Suprapubic skin (tissue), 4 donors: ENCODE measurements at regions not wholly inside any gene's neighbourhood (a gene's known extent, or its start where the extent isn't known, plus 50 kb on each side); places are given as distances from the start of the nearest gene placed in this dataset.

ENCODE experiments used
- DNase-seq, 2 donors: peaks; one replicate each; pipeline ENCODE4 v3.0.0-alpha.2; 2019; ENCODE audit warnings: low spot score in 2 of 2
- H3K27ac ChIP-seq: fragments of 200-600 bp; sonication (generic); one replicate; pipeline ENCODE4 v1.5.1; 2019
- H3K27me3 ChIP-seq: fragments of 200-600 bp; sonication (generic); one replicate; pipeline ENCODE4 v1.5.1; 2019
- H3K36me3 ChIP-seq: fragments of 200-600 bp; sonication (generic); one replicate; pipeline ENCODE4 v1.5.1; 2019
- H3K4me1 ChIP-seq: fragments of 200-600 bp; sonication (generic); one replicate; pipeline ENCODE4 v1.5.1; 2019
- H3K4me3 ChIP-seq: fragments of 200-600 bp; sonication (generic); one replicate; pipeline ENCODE4 v1.5.1; 2019; ENCODE audit warnings: mild to moderate bottlenecking
- H3K9me3 ChIP-seq: fragments of 200-600 bp; sonication (generic); one replicate; pipeline ENCODE4 v1.5.1; 2019
- EP300 ChIP-seq: sonication (generic); formaldehyde crosslinking; IDR thresholded peaks from one replicate; pipeline ENCODE4 v1.6.1; 2017; ENCODE audit warnings: antibody characterized with exemption
- POLR2A ChIP-seq, 2 donors: fragments of 450-650 bp; IDR thresholded peaks; one replicate each; pipeline ENCODE4 v1.6.1; 2017; ENCODE audit warnings: antibody characterized with exemption in 2 of 2, mild to moderate bottlenecking in 2 of 2, moderate library complexity in 2 of 2
- POLR2AphosphoS5 ChIP-seq, 3 donors: sonication (generic); formaldehyde crosslinking; IDR thresholded peaks; one replicate each; pipeline ENCODE4 v1.6.1; 2017; ENCODE audit warnings: antibody characterized with exemption in 3 of 3
- WGBS: methylation state at CpG from one replicate; pipeline ENCODE4 v1.1.5; 2018; 5-methylcytosine and 5-hydroxymethylcytosine counted together
- TF ChIP-seq, protein P1 (sequence below), 2 donors: fragments of 200-600 bp in 1 of 2; fragments of 450-650 bp in 1 of 2; sonication (generic) in 1 of 2; IDR thresholded peaks; one replicate each; pipeline ENCODE4 v1.5.1; 2016 to 2019; ENCODE audit warnings: antibody characterized with exemption in 2 of 2, mild to moderate bottlenecking in 1 of 2, moderate library complexity in 1 of 2

DNA sequence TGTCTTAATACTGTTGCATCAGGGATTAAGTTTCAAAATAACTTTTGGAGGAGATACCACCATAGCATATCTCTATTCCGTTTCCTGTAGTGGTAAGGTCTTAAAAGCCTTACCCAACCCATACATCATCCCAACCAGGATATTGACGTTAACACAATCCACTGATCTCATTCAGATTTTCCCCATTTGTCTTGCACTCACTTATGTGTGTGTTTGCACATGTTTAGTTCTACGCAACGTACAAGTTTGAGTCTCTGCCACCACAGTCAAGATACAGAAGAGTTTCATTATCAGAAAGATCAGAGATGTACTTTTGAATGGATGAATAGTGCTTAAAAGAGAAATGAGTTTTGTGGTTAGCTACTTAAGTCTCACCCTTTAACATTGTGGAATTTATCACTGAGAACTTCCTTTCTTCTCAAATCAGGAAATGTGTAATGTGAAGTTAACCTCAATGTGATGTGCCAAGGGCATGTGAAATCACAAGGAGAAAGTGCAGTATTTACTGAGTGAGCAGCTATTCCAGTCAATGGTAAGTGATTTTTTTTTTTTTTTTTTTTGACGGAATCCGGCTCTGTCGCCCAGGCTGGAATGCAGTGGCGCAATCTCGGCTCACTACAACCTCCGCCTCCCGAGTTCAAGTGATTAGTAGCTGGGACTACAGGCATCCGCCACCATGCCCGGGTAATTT is 69.2 kb upstream of the EPHA4 start:
- H3K36me3 ChIP-seq, result no peaks in the 10 kb centered on the region
- H3K27ac ChIP-seq, result no peak overlapping the region
- no peaks in the 10 kb centered on the region for H3K27me3 ChIP-seq
- WGBS, result 81% methylated on average over 13 of the region's 13 CpGs
- no peak for TF ChIP-seq POLR2AphosphoS5 (IDR thresholded peaks at IDR 0.05)
- no peak for TF ChIP-seq POLR2A (IDR thresholded peaks at IDR 0.05)
- TF ChIP-seq, protein P1, sequence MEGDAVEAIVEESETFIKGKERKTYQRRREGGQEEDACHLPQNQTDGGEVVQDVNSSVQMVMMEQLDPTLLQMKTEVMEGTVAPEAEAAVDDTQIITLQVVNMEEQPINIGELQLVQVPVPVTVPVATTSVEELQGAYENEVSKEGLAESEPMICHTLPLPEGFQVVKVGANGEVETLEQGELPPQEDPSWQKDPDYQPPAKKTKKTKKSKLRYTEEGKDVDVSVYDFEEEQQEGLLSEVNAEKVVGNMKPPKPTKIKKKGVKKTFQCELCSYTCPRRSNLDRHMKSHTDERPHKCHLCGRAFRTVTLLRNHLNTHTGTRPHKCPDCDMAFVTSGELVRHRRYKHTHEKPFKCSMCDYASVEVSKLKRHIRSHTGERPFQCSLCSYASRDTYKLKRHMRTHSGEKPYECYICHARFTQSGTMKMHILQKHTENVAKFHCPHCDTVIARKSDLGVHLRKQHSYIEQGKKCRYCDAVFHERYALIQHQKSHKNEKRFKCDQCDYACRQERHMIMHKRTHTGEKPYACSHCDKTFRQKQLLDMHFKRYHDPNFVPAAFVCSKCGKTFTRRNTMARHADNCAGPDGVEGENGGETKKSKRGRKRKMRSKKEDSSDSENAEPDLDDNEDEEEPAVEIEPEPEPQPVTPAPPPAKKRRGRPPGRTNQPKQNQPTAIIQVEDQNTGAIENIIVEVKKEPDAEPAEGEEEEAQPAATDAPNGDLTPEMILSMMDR (IDR thresholded peaks at IDR 0.05), result no peak
- TF ChIP-seq EP300, result no peak
- H3K4me1 ChIP-seq, result no peaks in the 10 kb centered on the region
- DNase-seq, result no peak
- H3K4me3 ChIP-seq, result no peak overlapping the region
- H3K9me3 ChIP-seq, result no peaks in the 10 kb centered on the region

DNA sequence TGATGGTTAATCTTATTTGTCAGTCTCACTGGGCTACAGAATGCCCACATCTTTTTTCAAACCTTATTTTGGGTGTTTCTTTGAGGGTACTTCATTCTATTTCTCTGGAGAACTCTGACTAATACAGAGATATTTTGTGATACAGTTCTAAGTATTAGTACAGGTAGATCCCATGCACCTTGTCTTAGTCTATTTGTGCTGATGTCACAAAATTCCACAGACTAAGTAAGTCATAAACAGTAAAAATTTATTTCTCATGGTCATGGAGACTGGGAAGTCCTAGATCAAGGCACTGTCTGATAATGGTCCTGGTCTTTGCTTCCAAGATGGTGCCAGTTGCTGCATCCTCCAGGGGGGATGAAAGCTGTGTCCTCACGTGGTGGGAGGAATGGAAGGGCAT is 68.6 kb upstream of the EPHA4 start:
- no peaks in the 10 kb centered on the region for H3K9me3 ChIP-seq
- H3K4me3 ChIP-seq, result no peak overlapping the region
- WGBS, result 82% methylated on average over 1 of the region's 1 CpG
- H3K4me1 ChIP-seq, result no peaks in the 10 kb centered on the region
- no peaks in the 10 kb centered on the region for H3K27me3 ChIP-seq
- TF ChIP-seq POLR2A (IDR thresholded peaks at IDR 0.05), result no peak
- no peak for TF ChIP-seq EP300
- TF ChIP-seq POLR2AphosphoS5 (IDR thresholded peaks at IDR 0.05), result no peak
- TF ChIP-seq, protein P1 (IDR thresholded peaks at IDR 0.05), result no peak
- no peak overlapping the region for H3K27ac ChIP-seq
- no peak for DNase-seq
- H3K36me3 ChIP-seq, result no peaks in the 10 kb centered on the region

DNA sequence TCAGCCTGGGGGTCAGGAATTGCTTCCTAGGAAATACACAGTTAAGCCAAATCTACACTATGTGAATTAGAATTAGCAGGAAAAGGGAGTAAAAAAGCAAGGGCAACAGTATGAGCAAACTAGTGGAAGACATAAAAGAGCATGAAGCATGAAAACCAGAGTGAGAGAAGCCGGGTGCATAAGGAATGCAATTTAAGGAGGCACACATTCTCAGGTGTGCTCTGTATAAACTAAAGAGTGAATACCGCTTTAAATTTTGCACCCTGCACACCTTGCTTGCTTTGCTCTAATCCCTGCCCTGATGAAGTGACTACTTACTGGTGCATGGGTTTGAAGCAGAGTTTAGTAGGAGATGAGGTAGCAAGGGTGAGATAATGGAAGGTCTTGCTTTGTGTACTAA is 65.7 kb upstream of the EPHA4 start:
- Histone ChIP-seq H3K27me3 (no peaks in the 10 kb centered on the region), H3K4me1 (no peaks in the 10 kb centered on the region), H3K27ac (no peak overlapping the region), H3K9me3 (no peaks in the 10 kb centered on the region), H3K36me3 (no peaks in the 10 kb centered on the region), H3K4me3 (no peak overlapping the region)
- WGBS, result 90% methylated on average over 2 of the region's 2 CpGs
- TF ChIP-seq, protein P1 (IDR thresholded peaks at IDR 0.05), result no peak
- TF ChIP-seq EP300 (no peak), POLR2A (IDR thresholded peaks at IDR 0.05) (no peak), POLR2AphosphoS5 (IDR thresholded peaks at IDR 0.05) (no peak)
- no peak for DNase-seq

DNA sequence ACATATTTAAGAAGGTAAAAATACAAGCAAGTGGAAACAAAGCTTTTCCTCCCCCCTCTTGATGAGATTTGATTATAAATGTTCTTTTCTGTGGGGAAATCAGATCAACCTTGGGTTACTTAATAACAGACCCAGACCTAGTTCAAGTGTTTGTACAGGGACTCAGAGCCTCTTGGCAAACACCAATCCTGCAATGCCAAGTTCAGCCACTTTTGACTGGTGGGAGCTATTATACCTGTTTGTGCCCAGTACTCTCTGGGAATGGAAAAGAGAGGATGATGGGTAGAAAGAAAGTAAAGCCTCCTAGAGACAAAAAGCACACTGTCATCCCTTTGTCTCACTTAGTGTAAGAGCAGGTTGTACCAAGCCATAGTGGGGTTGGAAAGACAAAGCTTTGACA is 63.8 kb upstream of the EPHA4 start:
- no peak for TF ChIP-seq POLR2A (IDR thresholded peaks at IDR 0.05)
- no peak for TF ChIP-seq POLR2AphosphoS5 (IDR thresholded peaks at IDR 0.05)
- TF ChIP-seq EP300, result no peak
- TF ChIP-seq, protein P1 (IDR thresholded peaks at IDR 0.05), result no peak
- no peaks in the 10 kb centered on the region for H3K4me1 ChIP-seq
- H3K27ac ChIP-seq, result no peak overlapping the region
- H3K36me3 ChIP-seq, result no peaks in the 10 kb centered on the region
- no peaks in the 10 kb centered on the region for H3K27me3 ChIP-seq
- H3K9me3 ChIP-seq, result no peaks in the 10 kb centered on the region
- DNase-seq, result no peak
- H3K4me3 ChIP-seq, result no peak overlapping the region

DNA sequence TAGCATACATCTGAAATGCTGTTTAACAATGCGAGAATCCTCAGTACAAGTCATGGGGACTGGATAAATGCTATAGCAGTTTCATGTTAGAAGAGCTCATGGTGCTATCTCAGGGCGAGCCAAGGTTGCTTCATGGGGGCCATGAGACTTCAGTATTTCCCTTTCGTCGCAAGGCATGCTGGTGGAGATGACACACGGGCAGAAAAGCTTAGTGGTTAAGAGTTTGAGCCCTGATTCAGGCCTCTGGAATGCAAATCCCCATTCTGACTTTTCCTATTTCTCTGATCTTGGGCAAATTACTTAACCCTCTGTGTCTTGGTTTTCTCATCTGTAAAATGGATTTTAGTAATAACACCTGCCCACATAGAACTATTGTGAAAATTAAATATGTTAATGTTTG is 57.4 kb upstream of the EPHA4 start:
- Histone ChIP-seq H3K4me1 (peaks cover 3% of the 10 kb centered on the region), H3K9me3 (no peaks in the 10 kb centered on the region), H3K4me3 (no peak overlapping the region), H3K27ac (no peak overlapping the region), H3K27me3 (no peaks in the 10 kb centered on the region), H3K36me3 (no peaks in the 10 kb centered on the region)
- TF ChIP-seq, protein P1 (IDR thresholded peaks at IDR 0.05), result no peak
- no peak for TF ChIP-seq POLR2A (IDR thresholded peaks at IDR 0.05)
- no peak for TF ChIP-seq EP300
- no peak for TF ChIP-seq POLR2AphosphoS5 (IDR thresholded peaks at IDR 0.05)
- DNase-seq, result no peak
- 85% methylated on average over 5 of the region's 5 CpGs for WGBS
